ENCODE measurements at regions not wholly inside any gene's neighbourhood (a gene's known extent, or its start where the extent isn't known, plus 50 kb on each side); places are given as distances from the start of the nearest gene placed in this dataset.

GRCh38 chr3:194756791-194757325, 71.2 kb downstream of the FAM43A start:
- TF ChIP-seq POLR2AphosphoS5 (IDR thresholded peaks at IDR 0.05) (no peak), CTCF (IDR thresholded peaks at IDR 0.05) (no peak), POLR2A (IDR thresholded peaks at IDR 0.05) (no peak)
